ENCODE measurements at regions not wholly inside any gene's neighbourhood (a gene's known extent, or its start where the extent isn't known, plus 50 kb on each side); places are given as distances from the start of the nearest gene placed in this dataset.

DNA sequence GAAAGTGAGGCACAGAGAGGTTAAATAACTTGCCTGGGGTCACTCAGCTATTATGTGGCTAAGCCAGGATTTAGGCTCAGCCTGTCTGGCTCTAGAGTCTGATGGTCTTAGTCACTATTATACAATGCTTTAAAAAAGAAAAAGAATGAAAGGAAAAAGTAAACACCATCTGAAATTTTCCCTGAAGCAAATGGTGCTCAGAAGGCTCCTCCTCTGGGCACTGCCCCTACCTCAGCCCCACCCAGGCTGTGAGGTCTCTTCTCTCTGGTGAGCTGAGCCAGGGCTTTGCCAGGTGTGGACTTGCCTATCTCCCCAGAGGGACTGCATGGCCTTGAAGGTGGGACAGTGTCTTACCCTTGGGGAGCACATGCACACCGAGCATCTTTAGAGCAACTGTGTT lies 117.5 kb upstream of the DYRK2 start:
- dilution Hi-C loops (cut with HindIII; ENCODE audit: low sequenced_read_pairs, unreplicated experiment), result no loop called here
- 0 out of 2 replicates have a peak overlapping the region, but pooled peaks have one; percentile 8 for H2BK120ac ChIP-seq (ENCODE audit: low read depth, low read length)
- no peak overlapping the region for H2BK20ac ChIP-seq (ENCODE audit: low read depth, low read length)
- peaks cover 2% of the 10 kb centered on the region; the same call in 1 of the 2 replicates for H3K4me1 ChIP-seq (ENCODE audit: control insufficient read depth, insufficient read depth, low read length)
- in situ Hi-C loops (cut with MboI; ENCODE audit: low sequenced_read_pairs), result no loop called here
- H2AK5ac ChIP-seq (ENCODE audit: low read depth, low read length), result no peak overlapping the region
- no peak overlapping the region for H2BK15ac ChIP-seq (ENCODE audit: low read depth, low read length)
- no peak overlapping the region for H3K9ac ChIP-seq (ENCODE audit: low read depth, low read length)
- no peaks in the 10 kb centered on the region for H3K79me1 ChIP-seq (ENCODE audit: low read depth in 1 of 2, low read length in 2 of 2)
- peak overlapping the region; percentile 53 for H2AFZ ChIP-seq (replicated peaks; ENCODE audit: low read length, poor library complexity)
- no peak for DNase-seq
- no peaks in the 10 kb centered on the region for H3K9me3 ChIP-seq (ENCODE audit: control insufficient read depth, insufficient read depth, low read length)
- BruUV-seq (replicated peaks), result no TSS peak
- no peak overlapping the region for H3K23ac ChIP-seq (ENCODE audit: low read depth, low read length)
- no peak overlapping the region for H3K4me2 ChIP-seq (ENCODE audit: low read depth, low read length)
- ChIA-PET CTCF (no interaction called here), POLR2A (ENCODE audit: unreplicated experiment) (no interaction called here)
- H3K18ac ChIP-seq (ENCODE audit: low read depth, low read length), result no peak overlapping the region
- H3K36me3 ChIP-seq (ENCODE audit: control insufficient read depth, insufficient read depth, low read length), result no peaks in the 10 kb centered on the region
- no CpG with 5 or more reads among the region's 1 CpG for WGBS, 2 experiments (ENCODE audit: extremely low coverage in 2 of 2, insufficient read length in 1 of 2)
- no peaks in the 10 kb centered on the region for H4K20me1 ChIP-seq (ENCODE audit: insufficient read depth, low read length)
- no peak overlapping the region for H3K4me3 ChIP-seq (ENCODE audit: insufficient read depth, low read depth, low read length)
- no peaks in the 10 kb centered on the region; the same call in 1 of the 2 replicates for H3K9me1 ChIP-seq (ENCODE audit: insufficient read depth, low read length)
- no peak for ATAC-seq (ENCODE audit: low read depth)
- H4K91ac ChIP-seq (ENCODE audit: insufficient read depth, low read depth, low read length), result no peak overlapping the region
- H2BK5ac ChIP-seq (ENCODE audit: low read depth, low read length, poor library complexity, severe bottlenecking), result no peak overlapping the region
- no peak overlapping the region for H4K8ac ChIP-seq (ENCODE audit: low read depth in 2 of 2, low read length in 2 of 2)
- H3K56ac ChIP-seq (ENCODE audit: extremely low read depth, insufficient read depth, low read length), result no peak overlapping the region
- no peak overlapping the region for H3K27ac ChIP-seq (ENCODE audit: insufficient read depth, low read length)
- H4K5ac ChIP-seq (ENCODE audit: low read depth, low read length), result no peak overlapping the region
- TF ChIP-seq FOS (IDR thresholded peaks at IDR 0.05; ENCODE audit: low read depth, low read length) (no peak), CEBPB (IDR thresholded peaks at IDR 0.05; ENCODE audit: low read depth, low read length) (no peak), MAZ (IDR thresholded peaks at IDR 0.05; ENCODE audit: borderline replicate concordance, low read depth, low read length) (no peak), SMC3 (IDR thresholded peaks at IDR 0.05; ENCODE audit: low read depth, low read length) (no peak), RCOR1 (IDR thresholded peaks at IDR 0.05; ENCODE audit: insufficient replicate concordance, low read length) (no peak), RFX5 (IDR thresholded peaks at IDR 0.05; ENCODE audit: low read depth, low read length) (no peak), MAFK (IDR thresholded peaks at IDR 0.05; ENCODE audit: low read depth, low read length) (no peak), ELK1 (IDR thresholded peaks at IDR 0.05; ENCODE audit: borderline replicate concordance, low read depth, low read length) (no peak), NFE2L2 (IDR thresholded peaks at IDR 0.05; ENCODE audit: low read depth, low read length) (no peak), CHD1 (IDR thresholded peaks at IDR 0.05; ENCODE audit: low read depth, low read length) (no peak)
- TF ChIP-seq, protein P1, sequence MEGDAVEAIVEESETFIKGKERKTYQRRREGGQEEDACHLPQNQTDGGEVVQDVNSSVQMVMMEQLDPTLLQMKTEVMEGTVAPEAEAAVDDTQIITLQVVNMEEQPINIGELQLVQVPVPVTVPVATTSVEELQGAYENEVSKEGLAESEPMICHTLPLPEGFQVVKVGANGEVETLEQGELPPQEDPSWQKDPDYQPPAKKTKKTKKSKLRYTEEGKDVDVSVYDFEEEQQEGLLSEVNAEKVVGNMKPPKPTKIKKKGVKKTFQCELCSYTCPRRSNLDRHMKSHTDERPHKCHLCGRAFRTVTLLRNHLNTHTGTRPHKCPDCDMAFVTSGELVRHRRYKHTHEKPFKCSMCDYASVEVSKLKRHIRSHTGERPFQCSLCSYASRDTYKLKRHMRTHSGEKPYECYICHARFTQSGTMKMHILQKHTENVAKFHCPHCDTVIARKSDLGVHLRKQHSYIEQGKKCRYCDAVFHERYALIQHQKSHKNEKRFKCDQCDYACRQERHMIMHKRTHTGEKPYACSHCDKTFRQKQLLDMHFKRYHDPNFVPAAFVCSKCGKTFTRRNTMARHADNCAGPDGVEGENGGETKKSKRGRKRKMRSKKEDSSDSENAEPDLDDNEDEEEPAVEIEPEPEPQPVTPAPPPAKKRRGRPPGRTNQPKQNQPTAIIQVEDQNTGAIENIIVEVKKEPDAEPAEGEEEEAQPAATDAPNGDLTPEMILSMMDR (conservative IDR thresholded peaks at IDR 0.05; ENCODE audit: low read depth, low read length), result no peak
- intact Hi-C loops (cut with micrococcal nuclease), result no loop called here
- 0 out of 2 replicates have a peak overlapping the region, but pooled peaks have one; percentile 15 for H3K14ac ChIP-seq (replicated peaks; ENCODE audit: low read depth, low read length)
- H2AK9ac ChIP-seq (replicated peaks; ENCODE audit: low read depth, low read length, poor library complexity), result no peak overlapping the region
- H3K4ac ChIP-seq (ENCODE audit: low read depth, low read length), result no peak overlapping the region
- H3K27me3 ChIP-seq (ENCODE audit: control insufficient read depth, insufficient read depth, low read length), result peaks cover 3% of the 10 kb centered on the region; the same call in 1 of the 2 replicates
